A673 (cell line): ENCODE measurements at regions not wholly inside any gene's neighbourhood (a gene's known extent, or its start where the extent isn't known, plus 50 kb on each side); places are given as distances from the start of the nearest gene placed in this dataset.

ENCODE experiments used
- EZH2 ChIP-seq: fragments of 200-600 bp; sonication (generic); IDR thresholded peaks from 2 replicates; pipeline ENCODE4 v1.6.1; 2017; ENCODE audit warnings: borderline replicate concordance, low read depth, mild to moderate bottlenecking, mixed read lengths, antibody characterized with exemption, low read length; ENCODE audit not compliant: poor library complexity, severe bottlenecking
- TF ChIP-seq, protein P1 (sequence below): fragments of 300-800, 200-600 bp; sonication (generic); conservative IDR thresholded peaks from 2 replicates; pipeline ENCODE4 v1.5.1; 2017; ENCODE audit warnings: low read depth, mild to moderate bottlenecking, antibody characterized with exemption, low read length, moderate library complexity, mixed read lengths

DNA sequence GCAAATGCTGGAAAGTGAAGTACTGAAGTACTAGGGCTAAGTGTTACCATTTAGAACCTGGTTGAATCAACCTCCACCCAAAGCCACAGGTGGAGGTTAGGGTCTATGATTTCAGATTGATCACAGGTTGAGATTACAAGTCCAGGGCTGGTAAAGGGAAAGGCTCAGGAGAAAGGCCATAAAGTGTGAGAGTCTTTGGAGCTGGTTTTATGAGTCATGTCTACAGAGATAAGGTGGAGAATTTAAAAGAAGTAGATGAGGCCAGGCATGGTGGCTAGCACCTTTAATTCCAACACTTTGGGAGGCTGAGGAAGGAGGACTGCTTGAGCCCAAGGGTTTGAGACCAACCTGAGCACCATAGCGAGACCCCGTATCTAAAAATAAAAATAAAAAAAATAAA lies 221.7 kb upstream of the CDH11 start:
- TF ChIP-seq, protein P1, sequence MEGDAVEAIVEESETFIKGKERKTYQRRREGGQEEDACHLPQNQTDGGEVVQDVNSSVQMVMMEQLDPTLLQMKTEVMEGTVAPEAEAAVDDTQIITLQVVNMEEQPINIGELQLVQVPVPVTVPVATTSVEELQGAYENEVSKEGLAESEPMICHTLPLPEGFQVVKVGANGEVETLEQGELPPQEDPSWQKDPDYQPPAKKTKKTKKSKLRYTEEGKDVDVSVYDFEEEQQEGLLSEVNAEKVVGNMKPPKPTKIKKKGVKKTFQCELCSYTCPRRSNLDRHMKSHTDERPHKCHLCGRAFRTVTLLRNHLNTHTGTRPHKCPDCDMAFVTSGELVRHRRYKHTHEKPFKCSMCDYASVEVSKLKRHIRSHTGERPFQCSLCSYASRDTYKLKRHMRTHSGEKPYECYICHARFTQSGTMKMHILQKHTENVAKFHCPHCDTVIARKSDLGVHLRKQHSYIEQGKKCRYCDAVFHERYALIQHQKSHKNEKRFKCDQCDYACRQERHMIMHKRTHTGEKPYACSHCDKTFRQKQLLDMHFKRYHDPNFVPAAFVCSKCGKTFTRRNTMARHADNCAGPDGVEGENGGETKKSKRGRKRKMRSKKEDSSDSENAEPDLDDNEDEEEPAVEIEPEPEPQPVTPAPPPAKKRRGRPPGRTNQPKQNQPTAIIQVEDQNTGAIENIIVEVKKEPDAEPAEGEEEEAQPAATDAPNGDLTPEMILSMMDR = no peak
- no peak for TF ChIP-seq EZH2
